Anterior cingulate cortex (tissue), 58 donors: ENCODE measurements at regions not wholly inside any gene's neighbourhood (a gene's known extent, or its start where the extent isn't known, plus 50 kb on each side); places are given as distances from the start of the nearest gene placed in this dataset.

Experiments
- DNase-seq, 58 donors: peaks; one replicate each; lab custom pipeline; 2025; lab: John Stamatoyannopoulos, UW

- no peak for DNase-seq
Measured at GRCh38 chr3:94564247-94564646, 501.4 kb downstream of the NSUN3 start.

- no peak for DNase-seq
Measured at GRCh38 chr3:94568041-94568440, 505.2 kb downstream of the NSUN3 start.

DNA sequence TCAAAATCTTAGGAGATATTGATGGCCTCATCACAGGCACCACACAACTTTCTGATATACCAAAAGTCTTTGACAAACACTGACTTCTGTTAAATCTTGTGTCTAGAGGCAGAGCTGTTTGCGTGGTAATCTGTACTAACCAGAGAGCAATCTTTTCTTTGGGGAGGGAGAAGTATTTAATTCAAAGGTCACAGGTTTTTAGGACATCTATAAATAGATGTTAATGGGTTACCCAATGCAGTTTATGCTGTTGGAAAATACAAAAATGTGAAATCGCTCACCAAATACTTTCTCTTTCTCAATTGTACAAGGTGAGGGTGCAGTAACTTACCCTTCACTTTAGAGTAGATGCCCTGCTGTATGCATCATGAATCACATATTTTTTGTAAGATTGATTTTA, 510.5 kb downstream of the NSUN3 start:
- DNase-seq, result no peak

DNA sequence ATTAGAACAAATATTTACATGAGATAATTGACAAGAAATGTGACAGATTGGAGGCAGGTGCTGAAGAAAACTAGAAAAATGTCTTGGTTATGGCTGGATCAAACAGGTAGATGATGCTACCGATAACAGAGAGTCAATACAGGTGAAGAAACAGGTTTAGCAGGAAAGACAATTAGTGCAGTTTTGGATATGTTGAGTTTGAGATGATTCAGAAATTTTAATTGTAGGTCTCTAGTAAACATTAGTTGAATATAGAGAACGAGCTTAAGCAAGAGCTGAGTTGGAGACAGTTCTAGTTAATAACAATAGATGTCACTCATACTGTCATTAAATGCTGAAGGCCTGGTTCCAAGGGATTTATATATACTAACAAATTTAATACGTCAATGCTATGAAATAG, 524.4 kb downstream of the NSUN3 start:
- DNase-seq, result no peak

DNA sequence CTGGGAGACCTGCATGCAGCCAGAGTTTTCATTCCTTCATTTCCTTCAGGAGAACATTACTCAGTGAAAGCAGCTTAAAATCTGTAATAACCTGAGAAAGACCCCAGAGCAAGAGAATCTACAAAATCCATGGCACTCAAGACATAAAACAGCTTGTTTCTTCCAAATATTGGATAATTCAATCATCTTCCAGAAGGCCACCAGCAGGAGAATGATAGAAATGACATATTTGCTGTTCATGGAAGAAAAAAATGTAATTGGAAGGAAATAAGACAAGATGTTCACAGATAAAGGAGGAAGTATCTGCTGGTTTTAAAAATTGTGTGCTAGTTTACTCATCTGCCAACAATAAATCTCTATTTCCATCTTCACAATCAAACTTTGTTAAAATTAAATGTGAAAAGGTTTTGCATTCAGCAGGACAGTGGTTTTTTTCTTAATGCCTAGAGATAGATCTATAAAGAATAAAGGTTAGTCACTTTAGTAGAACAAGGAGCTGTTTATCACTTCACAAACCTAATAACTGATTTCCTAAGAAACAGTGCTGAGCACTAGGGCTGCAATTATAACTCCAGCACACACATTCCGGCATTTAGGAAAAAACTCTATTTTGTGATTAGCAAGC, 530.8 kb downstream of the NSUN3 start:
- no peak for DNase-seq

GRCh38 chr3:94596141-94596540, 533.3 kb downstream of the NSUN3 start:
- peak in 1 of 58 donors; percentile 1 for DNase-seq

- DNase-seq, result peak in 1 of 58 donors; percentile 1
Measured at GRCh38 chr3:94596887-94597566, 534.2 kb downstream of the NSUN3 start.

DNA sequence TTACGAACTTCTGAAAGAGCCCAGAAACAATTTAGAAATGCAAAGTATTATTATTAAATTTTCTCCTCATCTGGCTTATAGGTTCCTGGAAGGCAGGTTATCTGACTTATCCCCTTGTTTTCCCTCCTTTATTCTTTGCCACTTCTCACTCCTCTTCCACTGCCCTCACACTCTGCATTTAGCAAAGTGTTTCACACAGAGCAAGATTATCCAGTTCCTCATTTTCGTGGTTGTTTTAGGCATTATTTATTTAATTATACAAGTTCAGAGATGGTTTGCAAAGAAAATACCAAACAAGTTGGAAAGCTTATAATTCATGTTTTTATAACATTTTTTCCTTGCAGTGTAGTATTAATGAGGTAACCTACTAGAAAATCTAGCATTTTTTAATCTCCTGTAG, 544.9 kb downstream of the NSUN3 start:
- no peak for DNase-seq

DNA sequence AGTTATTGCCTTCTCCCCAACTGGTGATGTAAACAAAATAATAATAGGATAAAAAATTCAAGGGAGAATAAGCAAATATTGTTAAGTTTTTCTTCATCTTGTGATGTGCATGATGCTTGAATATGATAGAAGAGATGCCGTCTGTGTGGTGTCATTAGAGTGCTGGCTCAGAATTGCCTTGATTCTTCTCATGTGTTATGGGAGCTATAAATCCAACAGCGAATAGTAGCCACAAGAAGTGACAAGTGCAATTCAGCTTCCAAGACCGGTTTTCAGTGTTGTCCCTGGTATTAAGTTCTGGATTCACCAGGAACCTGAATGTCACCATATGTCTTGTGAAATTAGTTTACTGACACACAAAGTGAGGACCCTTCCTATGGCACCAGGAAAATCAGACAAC, 547.0 kb downstream of the NSUN3 start:
- DNase-seq, result no peak

- DNase-seq, result no peak
Measured at GRCh38 chr3:94611596-94611995, 548.7 kb downstream of the NSUN3 start.

GRCh38 chr3:94612631-94613030, 549.8 kb downstream of the NSUN3 start:
- DNase-seq, result no peak

GRCh38 chr3:94614192-94614591, 551.3 kb downstream of the NSUN3 start:
- no peak for DNase-seq

DNA sequence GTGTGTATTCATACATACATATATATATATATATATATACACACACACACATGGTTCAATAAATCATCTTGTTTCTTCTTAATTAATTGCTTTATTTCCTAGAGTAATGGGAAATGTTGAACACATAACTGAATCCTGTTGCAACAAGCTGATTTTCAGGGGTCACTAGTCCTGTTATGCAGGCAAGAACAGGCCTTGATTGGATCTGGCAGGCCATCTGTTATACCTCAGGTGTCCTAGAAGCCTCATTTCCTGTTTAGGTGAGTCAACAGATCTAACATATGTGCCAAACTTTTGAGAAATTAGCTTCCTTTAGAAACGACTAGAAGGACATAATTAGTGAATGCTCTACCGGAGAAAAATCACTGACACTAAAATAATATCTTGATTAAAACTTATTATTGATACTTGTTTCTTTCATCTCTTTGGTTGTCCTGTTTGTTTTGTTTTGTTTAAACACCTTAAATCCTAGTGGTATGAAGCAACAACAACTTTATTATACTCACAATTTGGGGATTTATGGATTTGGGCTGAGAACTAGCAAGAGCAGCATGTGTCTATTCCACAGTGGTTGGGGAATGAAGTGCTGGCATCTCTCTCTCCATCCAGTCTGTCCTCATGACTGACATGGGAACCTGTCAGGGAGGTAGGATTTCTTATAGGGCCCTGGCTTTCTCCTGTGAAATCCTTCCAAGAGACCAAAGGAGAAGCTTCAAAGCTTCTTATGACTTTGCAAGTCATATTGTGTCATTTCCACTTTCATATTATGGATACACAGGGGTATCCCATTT, 552.6 kb downstream of the NSUN3 start:
- DNase-seq, result no peak

DNA sequence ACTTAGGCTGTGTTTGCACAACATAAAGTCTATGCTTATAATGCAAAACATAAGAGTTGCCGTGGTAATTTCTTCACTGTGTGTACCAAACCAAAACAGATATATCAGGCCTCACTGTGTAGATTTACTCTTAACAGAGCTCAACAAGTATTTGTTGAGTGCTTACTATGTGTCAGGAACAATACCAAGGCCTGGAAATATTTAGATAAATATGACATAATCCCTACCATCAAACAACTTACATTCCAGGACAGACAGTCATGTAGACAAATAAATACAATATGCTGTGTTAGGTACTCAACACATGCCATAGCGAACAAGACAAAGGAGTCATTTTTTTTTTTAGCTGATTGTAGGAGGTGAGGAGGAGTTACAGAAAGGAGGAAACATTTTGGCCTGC, 554.0 kb downstream of the NSUN3 start:
- DNase-seq, result no peak

DNA sequence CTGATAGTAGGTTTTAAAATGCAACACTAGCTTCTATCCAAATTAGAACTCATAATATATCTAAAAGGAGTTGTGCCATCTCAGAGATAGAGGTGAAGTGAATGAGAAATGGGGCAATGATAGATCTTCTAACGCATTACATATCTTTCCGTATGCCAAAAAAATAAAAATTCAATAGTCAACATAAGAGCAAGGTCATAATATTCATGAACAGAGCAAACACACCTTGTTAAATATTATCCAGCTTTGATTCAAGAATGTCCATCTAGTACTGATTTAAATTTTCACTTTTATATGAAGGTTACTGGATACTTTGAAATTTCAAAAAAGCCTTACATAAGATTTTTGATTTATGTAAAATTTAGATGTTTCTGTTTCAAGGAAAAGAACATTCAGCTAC, 554.5 kb downstream of the NSUN3 start:
- no peak for DNase-seq

DNA sequence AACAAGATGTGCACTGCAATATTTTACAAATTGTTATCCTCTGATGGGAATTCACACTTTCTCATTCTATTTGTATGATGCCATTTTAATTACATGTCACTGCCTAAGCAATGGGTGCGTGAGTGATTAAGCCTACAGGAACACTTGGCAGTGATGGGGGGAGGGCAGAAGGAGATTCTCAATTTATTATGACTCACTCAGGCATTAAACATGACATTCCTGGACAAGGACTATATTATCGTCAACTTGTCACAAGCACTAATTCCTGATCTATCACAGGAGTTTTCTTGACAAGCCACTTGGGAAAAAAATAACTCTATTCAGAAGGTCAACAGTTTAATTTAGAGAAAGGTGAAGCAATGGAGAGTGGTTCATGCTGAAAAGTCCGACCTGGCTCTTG, 556.8 kb downstream of the NSUN3 start:
- DNase-seq, result no peak

GRCh38 chr3:94626573-94626972, 563.7 kb downstream of the NSUN3 start:
- no peak for DNase-seq

DNA sequence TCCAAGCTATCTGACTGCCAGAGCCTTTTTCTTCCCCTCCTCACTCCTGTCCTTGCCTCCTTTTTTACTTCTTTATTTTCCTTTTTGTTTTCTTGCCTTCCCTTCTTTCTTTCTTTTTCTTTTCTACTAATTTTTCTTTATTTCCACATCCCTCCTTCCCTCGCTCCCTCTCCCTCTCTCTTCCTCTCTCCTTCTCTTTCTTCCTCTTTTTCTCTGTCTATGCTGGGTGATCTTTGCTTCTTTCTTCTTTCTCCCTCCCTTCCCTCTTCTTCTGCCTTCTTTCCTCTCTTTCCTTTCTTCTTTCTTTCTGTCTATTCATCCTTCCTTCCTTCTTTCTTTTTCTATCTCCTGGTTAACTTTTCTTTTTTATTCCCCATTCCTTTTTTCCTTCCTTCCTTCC, 564.8 kb downstream of the NSUN3 start:
- DNase-seq, result no peak

GRCh38 chr3:94643400-94643799, 580.5 kb downstream of the NSUN3 start:
- DNase-seq, result no peak

- no peak for DNase-seq
Measured at GRCh38 chr3:94645790-94646189, 582.9 kb downstream of the NSUN3 start.

GRCh38 chr3:94647131-94647530, 584.3 kb downstream of the NSUN3 start:
- DNase-seq, result no peak
